Heart left ventricle (tissue), 16 donors: ENCODE measurements at regions not wholly inside any gene's neighbourhood (a gene's known extent, or its start where the extent isn't known, plus 50 kb on each side); places are given as distances from the start of the nearest gene placed in this dataset.
"Not testable (repeated sequence)": the region's sequence is repeated elsewhere in the genome, so short reads cannot be mapped to it uniquely, and the experiment has no call there.

Source experiments
- ATAC-seq, 4 donors: fragments of 200-7000 bp; cut with Tn5 transposase; one replicate each; pipeline ENCODE4 v1.9.1; 2020 to 2022; ENCODE audit warnings: moderate library complexity in 4 of 4, mild to moderate bottlenecking in 3 of 4, moderate number of reproducible peaks in 1 of 4
- DNase-seq, 5 donors: peaks; one replicate each; pipeline ENCODE4 v3.0.0-alpha.2; 2020
- H3K27ac ChIP-seq, 12 donors: fragments of 200-600 bp; sonication (generic) in 4 of 12; one replicate each; pipeline versions ENCODE4 v1.5.0 to v1.8.0; 2016 to 2022; ENCODE audit warnings: mild to moderate bottlenecking in 2 of 12
- H3K27me3 ChIP-seq, 9 donors: fragments of 200-600 bp; sonication (generic) in 2 of 9; one replicate each; pipeline versions ENCODE4 v1.5.1 to v1.8.0; 2016 to 2022; ENCODE audit warnings: mild to moderate bottlenecking in 3 of 9
- H3K36me3 ChIP-seq, 9 donors: fragments of 200-600 bp; sonication (generic) in 2 of 9; one replicate each; pipeline versions ENCODE4 v1.5.0 to v1.8.0; 2018 to 2022; ENCODE audit warnings: mild to moderate bottlenecking in 2 of 9
- H3K4me1 ChIP-seq, 12 donors: fragments of 200-600 bp; sonication (generic) in 4 of 12; one replicate each; pipeline versions ENCODE4 v1.5.0 to v1.8.0; 2016 to 2022; ENCODE audit warnings: mild to moderate bottlenecking in 3 of 12
- H3K4me3 ChIP-seq, 12 donors: fragments of 200-600 bp; sonication (generic) in 4 of 12; one replicate each; pipeline versions ENCODE4 v1.5.0 to v1.8.0; 2017 to 2022; ENCODE audit warnings: mild to moderate bottlenecking in 9 of 12, moderate library complexity in 4 of 12
- H3K9me3 ChIP-seq, 12 donors: fragments of 200-600 bp; sonication (generic) in 4 of 12; one replicate each; pipeline versions ENCODE4 v1.5.0 to v1.8.0; 2016 to 2022; ENCODE audit warnings: mild to moderate bottlenecking in 1 of 12
- CTCF ChIP-seq, 12 donors: fragments of 200-600 bp; sonication (generic) in 4 of 12; IDR thresholded peaks; one replicate each; pipeline versions ENCODE4 v1.5.0 to v1.8.0; 2018 to 2022; ENCODE audit warnings: antibody characterized with exemption in 12 of 12, mild to moderate bottlenecking in 5 of 12
- POLR2A ChIP-seq, 2 donors: fragments of 450-650 bp; IDR thresholded peaks; one replicate each; pipeline ENCODE4 v1.6.1; 2017; ENCODE audit warnings: antibody characterized with exemption in 2 of 2, mild to moderate bottlenecking in 2 of 2, moderate library complexity in 2 of 2
- WGBS, 4 donors: extraction: QIAGEN DNeasy Blood & Tissue Kit in 2 of 4; methylation state at CpG; one replicate each; pipeline versions ENCODE4 v1.1.5 to v1.1.7; 2013 to 2018; 5-methylcytosine and 5-hydroxymethylcytosine counted together
- intact Hi-C, 10 donors: fragments of 100-400 bp; cut with DNase I; formaldehyde crosslinking; loops; one replicate each; pipeline versions ENCODE4 v1.11.1 to v1.14.2; 2022
- donor health status: ischemic (EF 13 %, LVEDD 7.1; RV severe dilation, severe dysfunction).
- donor health status: healthy with polysubstance abuse.
- donor health status: DM: no; HTN: yes; CAD: no.
- donor health status: DM: no; HTN: no; CAD: no.
- donor health status: ischemic (EF 25% LVEDD 6.9; RV normal size, moderate dysfunction).
- donor health status: ischemic (EF 25% LVEDD 5.7; RV mildly dilated, moderate dysfunction).
- donor health status: healthy.
- donor health status: DM: yes; HTN: yes; CAD: no.
- donor health status: ischemic (EF 35%, LVEDD 5.7; RV mildly dilated, moderate dysfunction).
- donor health status: nonischemic (EF 11% LVEDD 7.7; RV severe dilation, severe dysfunction).
- donor health status: DM: yes; HTN: yes; CAD: no.
- donor health status: PGD.
- donor health status: ischemic (EF 29% LVEDD 5.4; RV normal size, mild dysfunction).
- donor health status: nonischemic (EF 23%, LVEDD 6.1; RV moderate dilation, normal function).

DNA sequence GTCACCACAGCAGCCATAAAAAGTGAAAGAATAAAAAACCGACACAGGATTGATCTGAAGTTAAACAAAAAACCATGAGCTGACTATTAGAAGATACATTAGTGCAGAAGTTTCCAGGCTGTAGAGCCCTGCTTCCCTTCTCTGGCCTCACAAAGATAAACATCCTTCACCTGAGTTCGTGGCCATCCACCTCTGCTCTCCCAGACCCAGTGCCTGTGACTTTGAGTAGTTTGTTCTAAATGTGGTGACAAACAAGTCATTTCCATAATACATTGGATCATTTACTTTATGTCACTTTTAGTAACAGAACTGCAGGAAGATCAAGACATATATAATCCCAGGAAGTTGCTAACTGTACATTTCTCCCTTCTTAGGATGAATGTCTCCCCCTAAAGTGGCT lies 241.9 kb upstream of the MAP2 start:
- peaks cover 0 to 6% (median 0%) of the 10 kb centered on the region in 12 donors for H3K9me3 ChIP-seq
- no peak overlapping the region for H3K4me3 ChIP-seq
- TF ChIP-seq CTCF (IDR thresholded peaks at IDR 0.05) (no peak), POLR2A (IDR thresholded peaks at IDR 0.05) (no peak)
- DNase-seq, result no peak
- no peak overlapping the region for H3K27ac ChIP-seq
- ATAC-seq, result no peak
- no peaks in the 10 kb centered on the region for H3K36me3 ChIP-seq
- intact Hi-C loops, result no loop called here
- H3K27me3 ChIP-seq, result no peaks in the 10 kb centered on the region
- H3K4me1 ChIP-seq, result no peaks in the 10 kb centered on the region
- 44 to 61% (median 55%) methylated on average over 2 of the region's 2 CpGs for WGBS, 4 donors

DNA sequence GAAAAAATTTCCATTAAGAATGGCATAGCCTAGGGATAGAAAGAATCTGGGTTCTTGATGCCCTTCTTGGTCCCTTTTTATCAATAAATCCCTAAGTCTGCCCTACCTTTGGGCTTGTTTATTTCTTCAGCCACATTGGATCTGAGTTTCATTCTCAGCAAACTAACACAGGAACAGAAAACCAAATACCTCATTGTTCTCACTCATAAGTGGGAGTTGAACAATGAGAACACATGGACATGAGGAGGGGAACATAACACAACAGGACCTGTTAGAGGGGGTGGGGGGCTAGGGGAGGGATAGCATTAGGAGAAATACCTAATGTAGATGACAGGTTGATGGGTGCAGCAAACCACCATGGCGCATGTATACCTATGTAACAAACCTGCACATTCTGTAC lies 237.0 kb upstream of the MAP2 start:
- H3K9me3 ChIP-seq, H3K27me3 ChIP-seq, H3K4me3 ChIP-seq, intact Hi-C loops, ATAC-seq, H3K4me1 ChIP-seq, DNase-seq, H3K27ac ChIP-seq, H3K36me3 ChIP-seq: not testable (repeated sequence)
- WGBS, 4 donors, result 96 to 100% (median 99%) methylated on average over 1 of the region's 1 CpG

DNA sequence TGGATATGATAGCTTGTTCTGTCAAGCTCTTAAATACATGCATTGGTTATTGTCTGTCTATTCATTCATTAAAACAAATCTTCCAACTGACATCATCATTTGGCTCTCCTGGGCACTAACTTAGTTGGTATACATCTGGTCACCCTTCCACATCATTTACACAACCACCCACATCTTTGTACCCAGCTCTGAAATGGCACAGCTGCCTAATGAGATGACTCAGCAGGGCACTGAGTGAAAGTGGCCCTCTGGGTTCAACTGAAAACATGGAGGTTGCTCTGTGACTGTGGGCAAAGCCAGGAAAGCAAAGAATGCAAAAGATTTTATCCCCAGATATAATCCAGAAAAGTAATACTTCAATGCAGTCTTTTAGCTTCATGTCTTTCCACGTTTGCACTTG lies 234.0 kb upstream of the MAP2 start:
- H3K4me3 ChIP-seq, result no peak overlapping the region
- ATAC-seq (no peak), DNase-seq (no peak)
- WGBS, 4 donors, result 57 to 68% (median 60%) methylated on average over 1 of the region's 1 CpG
- H3K9me3 ChIP-seq, result no peaks in the 10 kb centered on the region
- no peaks in the 10 kb centered on the region for H3K4me1 ChIP-seq
- TF ChIP-seq POLR2A (IDR thresholded peaks at IDR 0.05) (no peak), CTCF (IDR thresholded peaks at IDR 0.05) (no peak)
- intact Hi-C loops, result no loop called here
- H3K27ac ChIP-seq, result no peak overlapping the region
- H3K27me3 ChIP-seq, result no peaks in the 10 kb centered on the region
- H3K36me3 ChIP-seq, result no peaks in the 10 kb centered on the region

GRCh38 chr2:209191139-209191538 lies 232.7 kb upstream of the MAP2 start:
- DNase-seq (no peak), ATAC-seq (no peak)
- H3K4me1 ChIP-seq, result no peaks in the 10 kb centered on the region
- no peak overlapping the region for H3K27ac ChIP-seq
- H3K4me3 ChIP-seq, result no peak overlapping the region
- no peaks in the 10 kb centered on the region for H3K9me3 ChIP-seq
- no peaks in the 10 kb centered on the region for H3K27me3 ChIP-seq
- no peaks in the 10 kb centered on the region for H3K36me3 ChIP-seq
- intact Hi-C loops, result no loop called here
- TF ChIP-seq CTCF (IDR thresholded peaks at IDR 0.05) (no peak), POLR2A (IDR thresholded peaks at IDR 0.05) (no peak)

DNA sequence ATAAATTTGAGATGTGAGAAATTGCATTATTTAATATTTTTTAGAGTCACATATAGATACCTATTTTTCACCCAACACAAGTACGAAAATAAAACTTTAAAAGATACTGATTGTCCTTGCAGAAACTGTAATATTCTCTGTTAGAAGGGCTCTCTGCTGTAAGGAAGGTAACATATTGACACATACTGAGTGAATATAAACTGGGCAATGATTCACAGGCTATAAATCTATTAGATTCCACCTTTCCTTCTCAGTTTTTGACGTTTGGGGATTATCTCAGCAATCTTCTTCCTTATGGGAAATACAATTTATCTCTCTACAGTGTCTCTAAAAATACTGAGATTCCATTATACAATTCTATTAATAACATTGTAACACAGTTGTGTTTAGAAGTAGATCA lies 229.1 kb upstream of the MAP2 start:
- intact Hi-C loops, result no loop called here
- no peak overlapping the region for H3K27ac ChIP-seq
- H3K9me3 ChIP-seq, result peaks cover 0 to 8% (median 0%) of the 10 kb centered on the region in 12 donors
- 52 to 59% (median 54%) methylated on average over 2 of the region's 2 CpGs for WGBS, 4 donors
- no peak overlapping the region for H3K4me3 ChIP-seq
- no peaks in the 10 kb centered on the region for H3K36me3 ChIP-seq
- no peak for DNase-seq
- no peaks in the 10 kb centered on the region for H3K4me1 ChIP-seq
- no peaks in the 10 kb centered on the region for H3K27me3 ChIP-seq
- TF ChIP-seq CTCF (IDR thresholded peaks at IDR 0.05), result no peak
- ATAC-seq, result no peak
